Activated CD4-positive, CD25-positive, alpha-beta regulatory T cell treated with anti-CD3 and anti-CD28 coated beads, Interleukin-2, amount 50 U/mL, for 72 hours (primary cell): ENCODE measurements at regions not wholly inside any gene's neighbourhood (a gene's known extent, or its start where the extent isn't known, plus 50 kb on each side); places are given as distances from the start of the nearest gene placed in this dataset.

ENCODE experiments used
- DNase-seq: peaks from one replicate; pipeline ENCODE4 v3.0.0; 2021

DNA sequence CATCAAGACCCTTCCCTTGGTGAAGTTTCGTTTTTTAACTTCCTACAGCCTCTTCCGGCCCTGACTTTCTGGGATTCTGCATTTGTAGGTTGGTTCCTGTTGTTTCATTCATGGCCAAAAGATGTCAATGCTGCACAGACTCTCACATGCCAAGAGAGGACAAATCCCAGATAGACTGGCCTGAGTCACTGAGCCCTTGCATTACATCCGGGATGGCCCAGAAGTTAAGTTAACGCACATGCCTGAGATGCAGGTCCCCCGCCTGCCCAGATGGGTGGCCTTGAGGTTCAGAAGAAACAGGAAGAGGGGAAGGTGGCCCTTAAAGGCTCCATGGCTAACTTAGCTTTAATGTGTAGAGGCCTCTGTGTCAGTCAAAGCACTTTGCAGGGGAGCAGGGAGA lies 51.6 kb upstream of the SRGAP3 start:
- no peak for DNase-seq

DNA sequence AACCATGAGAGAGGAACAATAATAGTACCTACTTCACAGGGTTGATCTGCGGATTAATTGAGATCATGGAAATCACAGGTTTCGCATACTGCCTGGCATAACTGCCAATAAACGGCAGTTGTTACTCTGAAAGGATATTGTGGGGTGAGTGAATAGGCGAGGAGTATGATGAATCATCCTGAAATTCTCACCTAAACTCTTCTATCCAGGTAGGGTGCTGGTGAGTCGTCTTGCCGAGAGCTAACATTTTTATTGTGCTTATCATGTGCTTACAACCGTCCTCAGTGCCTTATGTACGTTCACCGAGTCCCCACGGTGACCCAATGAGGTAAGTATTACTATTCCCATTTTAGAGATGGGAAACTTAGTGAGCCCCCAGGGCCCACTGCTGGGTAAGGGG lies 52.4 kb upstream of the SRGAP3 start:
- DNase-seq: no peak

DNA sequence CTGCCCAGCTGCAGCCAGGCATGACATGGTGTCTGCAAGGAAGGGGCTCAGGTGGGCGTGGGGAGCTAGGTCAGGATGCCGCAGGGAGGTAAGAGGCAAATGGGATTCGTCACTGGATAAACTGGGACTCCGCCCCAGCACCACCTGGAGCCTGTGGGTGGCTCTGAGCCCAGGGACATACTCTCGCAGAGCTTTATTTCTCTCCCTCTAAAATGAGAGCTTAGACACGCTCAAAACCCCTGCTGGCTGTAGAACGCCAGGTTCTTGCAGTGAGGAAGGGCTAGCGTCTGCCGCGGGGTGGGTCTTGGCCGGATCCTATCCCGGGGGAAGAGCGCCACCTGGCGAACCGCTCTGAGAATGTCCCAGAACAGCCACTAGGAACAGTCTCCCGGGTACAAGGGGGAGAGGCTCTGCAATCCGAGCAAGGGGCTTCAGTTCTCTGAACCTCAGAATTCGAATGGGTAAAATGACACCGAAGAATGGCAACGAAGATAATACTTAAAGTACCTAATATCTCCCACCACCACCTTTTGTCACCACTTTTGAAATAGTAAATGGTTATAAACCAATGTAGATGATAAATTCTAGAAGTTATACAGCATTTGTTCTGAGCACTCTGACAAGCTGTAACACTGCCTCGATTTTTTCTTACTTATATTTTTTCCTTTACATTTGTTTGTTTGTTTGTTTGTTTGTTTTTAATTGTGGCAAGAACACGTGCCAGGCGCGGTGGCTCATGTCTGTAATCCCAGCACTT lies 53.2 kb upstream of the SRGAP3 start:
- peak; percentile 83 for DNase-seq

DNA sequence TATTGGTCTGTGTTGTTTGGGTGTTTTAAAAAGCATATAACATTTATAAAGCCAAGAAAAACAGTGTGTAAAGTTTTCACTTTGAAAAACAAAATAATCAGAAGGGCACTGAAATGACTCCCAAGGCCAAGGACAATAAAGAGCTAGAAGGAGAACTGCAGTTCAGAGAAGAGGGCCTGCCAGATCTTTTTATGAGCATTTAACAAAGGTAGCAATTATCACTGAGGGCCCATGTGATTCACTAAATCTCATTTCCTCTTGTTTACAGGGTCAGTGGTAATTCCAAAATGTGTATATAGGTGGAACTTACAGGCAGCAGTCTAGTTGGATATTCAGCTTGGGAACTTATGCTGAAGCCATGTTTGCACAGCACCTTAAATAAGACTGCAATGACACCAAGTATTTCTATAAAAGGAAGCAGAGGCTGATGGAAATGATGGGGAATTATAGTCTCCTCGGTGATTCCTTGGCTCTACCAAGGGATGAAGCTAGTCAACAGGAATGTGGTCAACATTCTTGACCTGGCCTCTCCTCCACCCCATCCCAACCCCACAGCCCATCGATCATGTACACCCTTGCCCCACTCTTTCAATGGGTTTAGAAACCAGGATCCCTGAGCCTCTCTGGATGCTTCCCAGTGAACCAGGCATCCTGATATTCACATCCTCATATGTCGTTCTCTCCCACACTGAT lies 54.4 kb upstream of the THUMPD3 start:
- no peak for DNase-seq

DNA sequence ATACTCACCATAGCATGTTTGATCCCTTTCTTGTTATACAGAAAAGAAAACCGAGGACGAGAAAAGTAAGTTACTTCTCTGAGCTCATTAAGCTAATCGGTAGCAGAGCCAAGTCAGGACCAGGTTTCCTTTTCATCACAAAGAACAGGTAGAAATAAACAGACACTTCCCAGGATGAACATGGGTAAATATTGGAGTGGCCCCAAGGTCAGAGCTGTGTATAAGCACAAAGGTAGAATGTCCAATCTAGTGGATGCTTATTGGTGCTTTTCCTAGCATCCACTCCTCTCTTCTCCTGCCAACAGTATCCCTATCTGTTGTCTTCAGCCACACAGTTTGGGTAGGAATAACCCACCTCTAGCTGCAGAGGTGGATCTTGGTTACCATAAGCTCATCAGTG lies 52.8 kb upstream of the THUMPD3 start:
- DNase-seq: no peak

DNA sequence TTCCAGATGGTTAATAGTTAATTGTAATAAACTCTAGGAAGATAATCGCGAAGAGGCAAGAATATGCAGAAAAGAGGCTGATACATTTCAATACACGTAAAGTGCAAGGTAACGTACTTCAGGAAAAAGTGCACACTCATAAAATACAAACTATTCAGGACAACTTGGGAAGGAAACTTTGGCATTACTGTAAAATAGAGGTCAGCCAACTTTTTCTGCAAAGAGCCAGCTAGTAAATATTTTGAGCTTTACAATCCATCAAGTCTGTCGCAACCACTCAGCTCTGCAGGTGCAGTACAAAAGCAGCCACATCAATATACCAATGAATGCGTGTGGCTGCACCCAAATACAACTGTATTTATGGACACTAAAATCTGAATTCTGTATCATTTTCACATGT lies 51.6 kb upstream of the THUMPD3 start:
- DNase-seq: no peak
